ENCODE measurements at regions not wholly inside any gene's neighbourhood (a gene's known extent, or its start where the extent isn't known, plus 50 kb on each side); places are given as distances from the start of the nearest gene placed in this dataset.
"Not testable (repeated sequence)": the region's sequence is repeated elsewhere in the genome, so short reads cannot be mapped to it uniquely, and the experiment has no call there.

DNA sequence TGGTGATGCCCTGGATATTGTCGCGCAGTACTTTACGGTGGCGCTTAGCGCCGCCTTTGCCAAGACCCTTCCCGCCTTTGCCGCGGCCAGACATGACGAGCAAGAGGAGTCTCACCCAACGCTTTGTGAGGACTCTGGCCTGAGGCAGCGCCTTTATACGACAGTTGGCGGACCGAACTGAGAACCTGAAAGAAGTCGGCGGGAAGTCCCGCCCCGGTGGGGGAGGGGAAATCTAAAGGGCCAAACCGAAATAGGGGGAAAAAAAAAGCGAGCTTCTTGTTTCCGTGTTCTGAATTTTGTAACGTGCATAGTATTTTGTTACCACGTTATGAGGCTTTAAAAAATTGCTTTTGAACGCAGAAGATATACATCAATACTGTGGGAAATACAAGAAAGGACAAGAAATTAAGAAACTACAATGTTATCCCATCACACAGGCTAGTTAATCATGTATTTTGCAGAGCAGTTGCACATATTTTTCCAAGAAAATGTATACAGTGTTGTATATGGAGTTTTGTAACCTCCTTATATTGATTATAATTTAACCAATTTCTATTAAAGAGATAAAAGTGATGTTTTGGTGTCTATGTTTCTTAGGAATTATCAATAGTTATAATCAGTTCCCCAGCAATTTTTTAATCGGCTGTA lies 80.6 kb downstream of the OR2B2 start:
- H3K4ac ChIP-seq (ENCODE audit: low read depth, low read length): peak overlapping the region; percentile 69; the same call in 1 of the 2 replicates
- H3K9ac ChIP-seq (ENCODE audit: low read depth, low read length): peak overlapping the region; percentile 27; the same call in 1 of the 2 replicates
- H4K8ac ChIP-seq (ENCODE audit: low read depth in 2 of 2, low read length in 2 of 2); H3K56ac ChIP-seq (ENCODE audit: extremely low read depth, insufficient read depth, low read length); H4K91ac ChIP-seq (ENCODE audit: insufficient read depth, low read depth, low read length); H2AK5ac ChIP-seq (ENCODE audit: low read depth, low read length); H2AFZ ChIP-seq (replicated peaks; ENCODE audit: low read length, poor library complexity); H3K14ac ChIP-seq (replicated peaks; ENCODE audit: low read depth, low read length); H3K9me3 ChIP-seq (ENCODE audit: control insufficient read depth, insufficient read depth, low read length); H4K5ac ChIP-seq (ENCODE audit: low read depth, low read length); H2BK120ac ChIP-seq (ENCODE audit: low read depth, low read length); H3K18ac ChIP-seq (ENCODE audit: low read depth, low read length); dilution Hi-C loops (cut with HindIII; ENCODE audit: low sequenced_read_pairs, unreplicated experiment); H3K23ac ChIP-seq (ENCODE audit: low read depth, low read length); H4K20me1 ChIP-seq (ENCODE audit: insufficient read depth, low read length); CTCF ChIA-PET; H2AK9ac ChIP-seq (replicated peaks; ENCODE audit: low read depth, low read length, poor library complexity); H3K27me3 ChIP-seq (ENCODE audit: control insufficient read depth, insufficient read depth, low read length); H3K27ac ChIP-seq (ENCODE audit: insufficient read depth, low read length); H2BK15ac ChIP-seq (ENCODE audit: low read depth, low read length); H3K4me1 ChIP-seq (ENCODE audit: control insufficient read depth, insufficient read depth, low read length); H3K36me3 ChIP-seq (ENCODE audit: control insufficient read depth, insufficient read depth, low read length); H3K9me1 ChIP-seq (ENCODE audit: insufficient read depth, low read length); BruUV-seq (replicated peaks): not testable (repeated sequence)
- peaks cover 0 to 17% of the 10 kb centered on the region in 2 experiments; a peak in 2 of 4 replicates for H3K79me1 ChIP-seq (ENCODE audit: low read depth in 1 of 2, low read length in 2 of 2)
- H2BK20ac ChIP-seq (ENCODE audit: low read depth, low read length): 0 out of 2 replicates have a peak overlapping the region, but pooled peaks have one; percentile 73
- in situ Hi-C loops (cut with MboI; ENCODE audit: low sequenced_read_pairs) (loop anchor here (5.0 to 25.0 kb wide), 2 partner anchors 36 to 1619 kb away; a partner anchor contains a TSS), intact Hi-C loops (cut with micrococcal nuclease) (loop anchor here (2.0 to 10.0 kb wide), 2 partner anchors 41 to 1807 kb away; a partner anchor contains a TSS)
- POLR2A ChIA-PET (ENCODE audit: unreplicated experiment): interaction anchor here (0.6 to 1.3 kb wide), 3 partner anchors 41 to 1673 kb away, joined by 4 to 11 read pairs (median 4); a partner anchor contains a TSS
- H2BK5ac ChIP-seq (ENCODE audit: low read depth, low read length, poor library complexity, severe bottlenecking): peak overlapping the region; percentile 86
- 0% methylated on average over 9 of the region's 26 CpGs; no CpG with 5 or more reads in 1 of the 2 experiments for WGBS, 2 experiments (ENCODE audit: extremely low coverage in 2 of 2, insufficient read length in 1 of 2)
- H3K4me3 ChIP-seq (ENCODE audit: insufficient read depth, low read depth, low read length): peak overlapping the region; percentile 31
- peak; percentile 58 for DNase-seq
- peak; percentile 81 for ATAC-seq (ENCODE audit: low read depth)
- peak overlapping the region; percentile 84 for H3K4me2 ChIP-seq (ENCODE audit: low read depth, low read length)

All from IMR-90 (cell line).